LNCaP clone FGC (cell line): ENCODE measurements at regions not wholly inside any gene's neighbourhood (a gene's known extent, or its start where the extent isn't known, plus 50 kb on each side); places are given as distances from the start of the nearest gene placed in this dataset.
"Not testable (repeated sequence)": the region's sequence is repeated elsewhere in the genome, so short reads cannot be mapped to it uniquely, and the experiment has no call there.

Experiments used
- DNase-seq: peaks from one replicate; pipeline ENCODE4 v3.0.0-alpha.2; 2011; ENCODE audit warnings: low read depth
- H3K4me3 ChIP-seq: 2 replicates; pipeline ENCODE4 v1.5.1; 2011; ENCODE audit warnings: mild to moderate bottlenecking, low read depth, low read length, control low read depth
- TF ChIP-seq, protein P1 (sequence below): IDR thresholded peaks from 2 replicates; pipeline ENCODE4 v1.5.1; 2012; ENCODE audit warnings: mild to moderate bottlenecking; ENCODE audit not compliant: control insufficient read depth, insufficient read depth; ENCODE audit errors: extremely low read depth

DNA sequence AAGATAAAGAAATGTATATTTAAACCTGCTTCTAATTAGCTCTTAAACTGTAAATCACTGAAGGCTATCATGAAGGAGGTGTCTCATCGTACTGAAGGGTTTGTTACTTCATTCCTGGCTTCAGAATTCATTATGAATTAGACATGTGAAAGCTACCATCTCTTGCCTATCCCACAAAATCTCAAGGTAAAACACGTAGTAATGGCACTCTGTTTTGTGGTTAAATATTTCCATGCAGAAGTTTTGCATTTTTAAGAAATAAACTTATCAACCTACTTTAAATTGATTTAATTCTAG is 490.7 kb upstream of the NUDT12 start:
- no peak overlapping the region for H3K4me3 ChIP-seq
- DNase-seq, result no peak
- TF ChIP-seq, protein P1, sequence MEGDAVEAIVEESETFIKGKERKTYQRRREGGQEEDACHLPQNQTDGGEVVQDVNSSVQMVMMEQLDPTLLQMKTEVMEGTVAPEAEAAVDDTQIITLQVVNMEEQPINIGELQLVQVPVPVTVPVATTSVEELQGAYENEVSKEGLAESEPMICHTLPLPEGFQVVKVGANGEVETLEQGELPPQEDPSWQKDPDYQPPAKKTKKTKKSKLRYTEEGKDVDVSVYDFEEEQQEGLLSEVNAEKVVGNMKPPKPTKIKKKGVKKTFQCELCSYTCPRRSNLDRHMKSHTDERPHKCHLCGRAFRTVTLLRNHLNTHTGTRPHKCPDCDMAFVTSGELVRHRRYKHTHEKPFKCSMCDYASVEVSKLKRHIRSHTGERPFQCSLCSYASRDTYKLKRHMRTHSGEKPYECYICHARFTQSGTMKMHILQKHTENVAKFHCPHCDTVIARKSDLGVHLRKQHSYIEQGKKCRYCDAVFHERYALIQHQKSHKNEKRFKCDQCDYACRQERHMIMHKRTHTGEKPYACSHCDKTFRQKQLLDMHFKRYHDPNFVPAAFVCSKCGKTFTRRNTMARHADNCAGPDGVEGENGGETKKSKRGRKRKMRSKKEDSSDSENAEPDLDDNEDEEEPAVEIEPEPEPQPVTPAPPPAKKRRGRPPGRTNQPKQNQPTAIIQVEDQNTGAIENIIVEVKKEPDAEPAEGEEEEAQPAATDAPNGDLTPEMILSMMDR, result no peak

- H3K4me3 ChIP-seq, result no peak overlapping the region
- no peak for DNase-seq
- TF ChIP-seq, protein P1, result no peak
These were observed 490.2 kb upstream of the NUDT12 start for GRCh38 chr5:104052558-104053352.

- DNase-seq, result no peak
- no peak overlapping the region for H3K4me3 ChIP-seq
- TF ChIP-seq, protein P1, result no peak
These were observed 487.8 kb upstream of the NUDT12 start for GRCh38 chr5:104050436-104050835.

- DNase-seq, result no peak
- TF ChIP-seq, protein P1, result peak; percentile 8; the same call in 1 of the 2 replicates
- H3K4me3 ChIP-seq, result no peak overlapping the region
These were observed 487.2 kb upstream of the NUDT12 start for GRCh38 chr5:104049752-104050151.

- DNase-seq, result no peak
- TF ChIP-seq, protein P1, result no peak
- no peak overlapping the region for H3K4me3 ChIP-seq
These were observed 485.6 kb upstream of the NUDT12 start for GRCh38 chr5:104048231-104048630.

DNA sequence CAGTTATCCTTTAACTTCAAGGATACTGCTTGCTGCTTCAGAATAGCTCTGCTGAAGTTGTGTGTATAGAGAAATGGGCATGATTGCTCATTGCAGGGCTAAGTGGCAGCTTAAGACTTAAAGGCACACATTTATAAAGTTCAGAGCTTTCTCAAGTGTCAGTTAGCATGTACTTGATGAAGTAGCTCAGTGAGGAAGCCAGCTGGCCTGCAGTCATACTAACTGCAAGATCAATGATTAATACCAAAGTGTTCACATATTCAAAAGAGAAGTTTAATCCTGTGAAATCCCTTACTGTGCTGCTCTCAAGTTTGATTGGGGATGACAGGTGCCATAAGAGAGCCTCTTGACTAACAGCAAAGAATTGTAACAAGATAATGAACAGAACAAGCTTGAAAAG is 483.4 kb upstream of the NUDT12 start:
- H3K4me3 ChIP-seq, result no peak overlapping the region
- TF ChIP-seq, protein P1, result no peak
- DNase-seq, result no peak

DNA sequence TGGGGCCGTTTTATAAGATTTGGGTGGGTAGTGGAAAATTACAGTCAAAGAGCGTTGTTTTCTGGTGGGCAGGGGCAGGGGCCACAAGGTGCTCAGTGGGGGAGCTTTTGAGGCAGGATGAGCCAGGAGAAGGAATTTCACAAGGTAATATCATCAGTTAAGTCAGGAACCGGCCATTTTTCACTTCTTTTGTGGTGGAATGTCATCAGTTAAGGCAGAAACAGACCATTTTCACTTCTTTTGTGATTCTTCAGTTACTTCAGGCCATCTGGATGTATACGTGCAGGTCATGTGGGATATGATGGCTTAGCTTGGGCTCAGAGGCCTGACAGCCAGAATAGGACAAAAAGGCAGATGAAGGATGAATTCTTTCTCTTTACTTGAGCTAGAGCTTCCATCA is 477.3 kb upstream of the NUDT12 start:
- not testable (repeated sequence) for H3K4me3 ChIP-seq, DNase-seq

DNA sequence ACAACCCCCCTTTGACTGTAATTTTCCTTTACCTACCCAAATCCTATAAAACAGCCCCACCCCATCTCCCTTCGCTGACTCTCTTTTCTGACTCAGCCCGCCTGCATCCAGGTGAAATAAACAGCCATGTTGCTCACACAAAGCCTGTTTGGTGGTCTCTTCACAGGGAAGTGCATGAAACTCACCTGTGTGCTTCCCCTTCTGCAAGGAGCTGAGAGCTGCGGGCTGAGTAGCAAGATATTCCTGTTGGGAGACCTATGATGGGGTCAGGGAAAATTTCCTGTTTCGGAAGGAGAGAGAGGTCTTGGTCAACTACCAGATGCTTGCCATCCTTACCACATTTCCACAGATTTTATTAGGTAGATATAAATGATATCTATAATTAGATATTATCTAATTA is 474.5 kb upstream of the NUDT12 start:
- not testable (repeated sequence) for H3K4me3 ChIP-seq, DNase-seq

- not testable (repeated sequence) for H3K4me3 ChIP-seq, DNase-seq
These were observed 470.6 kb upstream of the NUDT12 start for GRCh38 chr5:104033186-104033585.
